ENCODE measurements at regions not wholly inside any gene's neighbourhood (a gene's known extent, or its start where the extent isn't known, plus 50 kb on each side); places are given as distances from the start of the nearest gene placed in this dataset.

DNA sequence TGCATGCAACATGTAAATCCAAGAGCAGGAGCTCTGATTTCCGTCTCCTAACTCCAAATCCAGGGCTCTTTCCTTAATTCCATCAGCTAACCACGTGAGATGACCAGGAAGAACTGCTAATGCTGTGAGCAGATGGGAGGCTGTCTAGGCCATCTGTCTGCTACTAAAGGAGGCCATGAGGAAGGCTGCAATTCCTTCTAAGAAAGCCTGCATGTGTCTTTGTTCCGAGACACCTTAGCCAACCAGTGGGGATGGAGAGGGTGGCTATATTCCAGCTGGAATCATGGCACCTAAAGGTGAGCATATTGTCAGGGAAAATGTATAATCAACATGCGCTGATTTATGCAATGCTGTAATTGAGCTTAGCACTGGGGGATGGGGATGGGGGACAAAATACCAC is 267.2 kb upstream of the CDH5 start:
- TF ChIP-seq, protein P1, sequence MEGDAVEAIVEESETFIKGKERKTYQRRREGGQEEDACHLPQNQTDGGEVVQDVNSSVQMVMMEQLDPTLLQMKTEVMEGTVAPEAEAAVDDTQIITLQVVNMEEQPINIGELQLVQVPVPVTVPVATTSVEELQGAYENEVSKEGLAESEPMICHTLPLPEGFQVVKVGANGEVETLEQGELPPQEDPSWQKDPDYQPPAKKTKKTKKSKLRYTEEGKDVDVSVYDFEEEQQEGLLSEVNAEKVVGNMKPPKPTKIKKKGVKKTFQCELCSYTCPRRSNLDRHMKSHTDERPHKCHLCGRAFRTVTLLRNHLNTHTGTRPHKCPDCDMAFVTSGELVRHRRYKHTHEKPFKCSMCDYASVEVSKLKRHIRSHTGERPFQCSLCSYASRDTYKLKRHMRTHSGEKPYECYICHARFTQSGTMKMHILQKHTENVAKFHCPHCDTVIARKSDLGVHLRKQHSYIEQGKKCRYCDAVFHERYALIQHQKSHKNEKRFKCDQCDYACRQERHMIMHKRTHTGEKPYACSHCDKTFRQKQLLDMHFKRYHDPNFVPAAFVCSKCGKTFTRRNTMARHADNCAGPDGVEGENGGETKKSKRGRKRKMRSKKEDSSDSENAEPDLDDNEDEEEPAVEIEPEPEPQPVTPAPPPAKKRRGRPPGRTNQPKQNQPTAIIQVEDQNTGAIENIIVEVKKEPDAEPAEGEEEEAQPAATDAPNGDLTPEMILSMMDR (IDR thresholded peaks at IDR 0.05) = no peak
- no peak for TF ChIP-seq POLR2A (IDR thresholded peaks at IDR 0.05)

All from uterus (tissue), 2 donors.